ENCODE measurements at regions not wholly inside any gene's neighbourhood (a gene's known extent, or its start where the extent isn't known, plus 50 kb on each side); places are given as distances from the start of the nearest gene placed in this dataset.

GRCh38 chr6:106025655-106026054 lies 60.5 kb upstream of the PRDM1 start:
- Histone ChIP-seq H2BK15ac (ENCODE audit: low read depth, poor library complexity, severe bottlenecking) (no peak overlapping the region), H2BK120ac (ENCODE audit: low read depth, low read length) (no peak overlapping the region), H3K27me3 (ENCODE audit: control insufficient read depth in 1 of 2, insufficient read depth in 1 of 2, low read length in 2 of 2) (no peaks in the 10 kb centered on the region), H3K4me2 (ENCODE audit: low read length, poor library complexity, severe bottlenecking) (no peak overlapping the region), H3K79me1 (replicated peaks; ENCODE audit: low read length, poor library complexity, severe bottlenecking) (no peaks in the 10 kb centered on the region), H2BK12ac (ENCODE audit: low read length in 2 of 2) (no peak overlapping the region), H3K9me3 (ENCODE audit: control insufficient read depth, low read length) (no peaks in the 10 kb centered on the region), H3K18ac (ENCODE audit: low read depth in 1 of 2, low read length in 2 of 2) (no peak overlapping the region), H3K4me1 (ENCODE audit: control insufficient read depth, insufficient read depth, low read depth, low read length) (no peaks in the 10 kb centered on the region), H2BK5ac (ENCODE audit: low read depth, low read length, poor library complexity, severe bottlenecking) (no peak overlapping the region), H3K9ac (ENCODE audit: low read length) (no peak overlapping the region), H3K4me3 (ENCODE audit: insufficient read depth in 1 of 2, low read depth in 1 of 2, low read length in 2 of 2) (no peak overlapping the region), H3K27ac (ENCODE audit: low read length, poor library complexity, severe bottlenecking) (no peak overlapping the region), H3K36me3 (ENCODE audit: control insufficient read depth in 1 of 2, insufficient read depth in 2 of 2, low read depth in 1 of 2, low read length in 2 of 2) (no peaks in the 10 kb centered on the region), H4K8ac (ENCODE audit: low read length) (no peak overlapping the region), H2AK5ac (ENCODE audit: low read length, severe bottlenecking) (no peak overlapping the region), H3K4ac (ENCODE audit: low read depth in 1 of 2, low read length in 2 of 2) (no peak overlapping the region), H3K14ac (ENCODE audit: low read length in 2 of 2) (no peak overlapping the region), H2AFZ (ENCODE audit: low read depth, low read length) (no peak overlapping the region), H4K91ac (ENCODE audit: low read length) (no peak overlapping the region), H3K23ac (ENCODE audit: low read length in 2 of 2) (no peak overlapping the region)
- no peak for DNase-seq

- Histone ChIP-seq H3K23ac (ENCODE audit: low read length in 2 of 2) (no peak overlapping the region), H3K9ac (ENCODE audit: low read length) (no peak overlapping the region), H3K4ac (ENCODE audit: low read depth in 1 of 2, low read length in 2 of 2) (no peak overlapping the region), H3K27me3 (ENCODE audit: control insufficient read depth in 1 of 2, insufficient read depth in 1 of 2, low read length in 2 of 2) (no peaks in the 10 kb centered on the region), H3K9me3 (ENCODE audit: control insufficient read depth, low read length) (no peaks in the 10 kb centered on the region), H3K4me3 (ENCODE audit: insufficient read depth in 1 of 2, low read depth in 1 of 2, low read length in 2 of 2) (no peak overlapping the region), H3K79me1 (replicated peaks; ENCODE audit: low read length, poor library complexity, severe bottlenecking) (no peaks in the 10 kb centered on the region), H2BK120ac (ENCODE audit: low read depth, low read length) (no peak overlapping the region), H3K27ac (ENCODE audit: low read length, poor library complexity, severe bottlenecking) (no peak overlapping the region), H2BK15ac (ENCODE audit: low read depth, poor library complexity, severe bottlenecking) (no peak overlapping the region), H3K36me3 (ENCODE audit: control insufficient read depth in 1 of 2, insufficient read depth in 2 of 2, low read depth in 1 of 2, low read length in 2 of 2) (no peaks in the 10 kb centered on the region), H3K14ac (ENCODE audit: low read length in 2 of 2) (no peak overlapping the region), H3K18ac (ENCODE audit: low read depth in 1 of 2, low read length in 2 of 2) (no peak overlapping the region), H2BK5ac (ENCODE audit: low read depth, low read length, poor library complexity, severe bottlenecking) (no peak overlapping the region), H4K8ac (ENCODE audit: low read length) (no peak overlapping the region), H3K4me2 (ENCODE audit: low read length, poor library complexity, severe bottlenecking) (no peak overlapping the region), H2AFZ (ENCODE audit: low read depth, low read length) (no peak overlapping the region), H3K4me1 (ENCODE audit: control insufficient read depth, insufficient read depth, low read depth, low read length) (no peaks in the 10 kb centered on the region), H4K91ac (ENCODE audit: low read length) (no peak overlapping the region), H2AK5ac (ENCODE audit: low read length, severe bottlenecking) (no peak overlapping the region), H2BK12ac (ENCODE audit: low read length in 2 of 2) (no peak overlapping the region)
- 97% methylated on average over 5 of the region's 5 CpGs for WGBS
- no peak for DNase-seq
Observed at GRCh38 chr6:106022801-106023200, 63.3 kb upstream of the PRDM1 start.

GRCh38 chr6:106017454-106017853 lies 68.7 kb upstream of the PRDM1 start:
- no peak overlapping the region for H3K9ac ChIP-seq (ENCODE audit: low read length)
- H4K8ac ChIP-seq (ENCODE audit: low read length): no peak overlapping the region
- no peaks in the 10 kb centered on the region for H3K27me3 ChIP-seq (ENCODE audit: control insufficient read depth in 1 of 2, insufficient read depth in 1 of 2, low read length in 2 of 2)
- H3K36me3 ChIP-seq (ENCODE audit: control insufficient read depth in 1 of 2, insufficient read depth in 2 of 2, low read depth in 1 of 2, low read length in 2 of 2): no peaks in the 10 kb centered on the region
- H2AFZ ChIP-seq (ENCODE audit: low read depth, low read length): peak overlapping the region; percentile 51
- H3K27ac ChIP-seq (ENCODE audit: low read length, poor library complexity, severe bottlenecking): no peak overlapping the region
- no peak overlapping the region for H2BK15ac ChIP-seq (ENCODE audit: low read depth, poor library complexity, severe bottlenecking)
- H3K4me2 ChIP-seq (ENCODE audit: low read length, poor library complexity, severe bottlenecking): no peak overlapping the region
- H2BK12ac ChIP-seq (ENCODE audit: low read length in 2 of 2): no peak overlapping the region
- H3K9me3 ChIP-seq (ENCODE audit: control insufficient read depth, low read length): no peaks in the 10 kb centered on the region
- no peak overlapping the region for H3K23ac ChIP-seq (ENCODE audit: low read length in 2 of 2)
- H4K91ac ChIP-seq (ENCODE audit: low read length): no peak overlapping the region
- no peak overlapping the region for H3K4ac ChIP-seq (ENCODE audit: low read depth in 1 of 2, low read length in 2 of 2)
- no peak overlapping the region for H2BK120ac ChIP-seq (ENCODE audit: low read depth, low read length)
- H2BK5ac ChIP-seq (ENCODE audit: low read depth, low read length, poor library complexity, severe bottlenecking): no peak overlapping the region
- 86% methylated on average over 5 of the region's 5 CpGs for WGBS
- no peak overlapping the region for H3K4me3 ChIP-seq (ENCODE audit: insufficient read depth in 1 of 2, low read depth in 1 of 2, low read length in 2 of 2)
- H3K14ac ChIP-seq (ENCODE audit: low read length in 2 of 2): no peak overlapping the region
- no peak for DNase-seq
- no peak overlapping the region for H2AK5ac ChIP-seq (ENCODE audit: low read length, severe bottlenecking)
- H3K18ac ChIP-seq (ENCODE audit: low read depth in 1 of 2, low read length in 2 of 2): no peak overlapping the region
- no peaks in the 10 kb centered on the region for H3K4me1 ChIP-seq (ENCODE audit: control insufficient read depth, insufficient read depth, low read depth, low read length)
- H3K79me1 ChIP-seq (replicated peaks; ENCODE audit: low read length, poor library complexity, severe bottlenecking): no peaks in the 10 kb centered on the region

GRCh38 chr6:106014955-106015354 lies 71.2 kb upstream of the PRDM1 start:
- H3K9ac ChIP-seq (ENCODE audit: low read length): no peak overlapping the region
- H2BK15ac ChIP-seq (ENCODE audit: low read depth, poor library complexity, severe bottlenecking): no peak overlapping the region
- H2BK5ac ChIP-seq (ENCODE audit: low read depth, low read length, poor library complexity, severe bottlenecking): no peak overlapping the region
- no peaks in the 10 kb centered on the region for H3K36me3 ChIP-seq (ENCODE audit: control insufficient read depth in 1 of 2, insufficient read depth in 2 of 2, low read depth in 1 of 2, low read length in 2 of 2)
- H3K4ac ChIP-seq (ENCODE audit: low read depth in 1 of 2, low read length in 2 of 2): no peak overlapping the region
- H4K8ac ChIP-seq (ENCODE audit: low read length): no peak overlapping the region
- no peaks in the 10 kb centered on the region for H3K9me3 ChIP-seq (ENCODE audit: control insufficient read depth, low read length)
- H2BK120ac ChIP-seq (ENCODE audit: low read depth, low read length): no peak overlapping the region
- H3K4me3 ChIP-seq (ENCODE audit: insufficient read depth in 1 of 2, low read depth in 1 of 2, low read length in 2 of 2): no peak overlapping the region
- H3K23ac ChIP-seq (ENCODE audit: low read length in 2 of 2): no peak overlapping the region
- no peaks in the 10 kb centered on the region for H3K4me1 ChIP-seq (ENCODE audit: control insufficient read depth, insufficient read depth, low read depth, low read length)
- no peak for DNase-seq
- H2AK5ac ChIP-seq (ENCODE audit: low read length, severe bottlenecking): no peak overlapping the region
- no peak overlapping the region for H3K18ac ChIP-seq (ENCODE audit: low read depth in 1 of 2, low read length in 2 of 2)
- no peaks in the 10 kb centered on the region for H3K27me3 ChIP-seq (ENCODE audit: control insufficient read depth in 1 of 2, insufficient read depth in 1 of 2, low read length in 2 of 2)
- no peak overlapping the region for H3K27ac ChIP-seq (ENCODE audit: low read length, poor library complexity, severe bottlenecking)
- H3K4me2 ChIP-seq (ENCODE audit: low read length, poor library complexity, severe bottlenecking): no peak overlapping the region
- H3K79me1 ChIP-seq (replicated peaks; ENCODE audit: low read length, poor library complexity, severe bottlenecking): no peaks in the 10 kb centered on the region
- no peak overlapping the region for H2BK12ac ChIP-seq (ENCODE audit: low read length in 2 of 2)
- 38% methylated on average over 2 of the region's 2 CpGs for WGBS
- no peak overlapping the region for H3K14ac ChIP-seq (ENCODE audit: low read length in 2 of 2)
- no peak overlapping the region for H4K91ac ChIP-seq (ENCODE audit: low read length)
- H2AFZ ChIP-seq (ENCODE audit: low read depth, low read length): no peak overlapping the region

Measured in mesenchymal stem cell (in vitro differentiated cells and primary cell).